ENCODE measurements at regions not wholly inside any gene's neighbourhood (a gene's known extent, or its start where the extent isn't known, plus 50 kb on each side); places are given as distances from the start of the nearest gene placed in this dataset.

DNA sequence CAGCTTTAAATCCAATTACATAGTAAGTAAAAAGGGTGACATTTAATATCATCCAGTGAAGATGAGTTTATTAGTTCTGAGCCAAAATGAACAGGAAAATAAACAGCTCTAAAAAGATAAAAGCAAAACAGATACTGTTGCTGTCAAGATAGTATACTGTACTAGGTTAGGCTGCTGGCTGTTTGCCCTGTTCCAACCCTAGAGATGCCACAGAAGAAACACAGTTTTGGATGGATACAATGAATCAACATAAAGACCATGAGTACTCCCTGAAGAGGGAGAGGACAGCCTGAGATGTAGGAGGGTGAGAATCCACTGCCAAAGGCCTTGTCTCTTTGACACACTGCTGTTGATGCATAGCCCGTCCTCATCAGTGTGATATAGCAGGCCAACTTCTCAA lies 1302.7 kb downstream of the EFNA5 start:
- TF ChIP-seq, protein P1, sequence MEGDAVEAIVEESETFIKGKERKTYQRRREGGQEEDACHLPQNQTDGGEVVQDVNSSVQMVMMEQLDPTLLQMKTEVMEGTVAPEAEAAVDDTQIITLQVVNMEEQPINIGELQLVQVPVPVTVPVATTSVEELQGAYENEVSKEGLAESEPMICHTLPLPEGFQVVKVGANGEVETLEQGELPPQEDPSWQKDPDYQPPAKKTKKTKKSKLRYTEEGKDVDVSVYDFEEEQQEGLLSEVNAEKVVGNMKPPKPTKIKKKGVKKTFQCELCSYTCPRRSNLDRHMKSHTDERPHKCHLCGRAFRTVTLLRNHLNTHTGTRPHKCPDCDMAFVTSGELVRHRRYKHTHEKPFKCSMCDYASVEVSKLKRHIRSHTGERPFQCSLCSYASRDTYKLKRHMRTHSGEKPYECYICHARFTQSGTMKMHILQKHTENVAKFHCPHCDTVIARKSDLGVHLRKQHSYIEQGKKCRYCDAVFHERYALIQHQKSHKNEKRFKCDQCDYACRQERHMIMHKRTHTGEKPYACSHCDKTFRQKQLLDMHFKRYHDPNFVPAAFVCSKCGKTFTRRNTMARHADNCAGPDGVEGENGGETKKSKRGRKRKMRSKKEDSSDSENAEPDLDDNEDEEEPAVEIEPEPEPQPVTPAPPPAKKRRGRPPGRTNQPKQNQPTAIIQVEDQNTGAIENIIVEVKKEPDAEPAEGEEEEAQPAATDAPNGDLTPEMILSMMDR (IDR thresholded peaks at IDR 0.05; ENCODE audit: insufficient read depth, low read depth, low read length), result no peak
- no peak for TF ChIP-seq EZH2 (IDR thresholded peaks at IDR 0.05; ENCODE audit: insufficient read depth, low read length)

Data from astrocyte (in vitro differentiated cells and primary cell).